Activated CD4-positive, alpha-beta T cell treated with anti-CD3 and anti-CD28 coated beads, Interleukin-10, Interleukin-2, amounts not matched to agents 100 ng/mL and 50 ng/mL, durations not matched to agents 16 hours and 8 hours (primary cell): ENCODE measurements at regions not wholly inside any gene's neighbourhood (a gene's known extent, or its start where the extent isn't known, plus 50 kb on each side); places are given as distances from the start of the nearest gene placed in this dataset.
"Not testable (repeated sequence)": the region's sequence is repeated elsewhere in the genome, so short reads cannot be mapped to it uniquely, and the experiment has no call there.

Source experiments
- DNase-seq: peaks from one replicate; pipeline ENCODE4 v3.0.0-alpha.2; 2020

DNA sequence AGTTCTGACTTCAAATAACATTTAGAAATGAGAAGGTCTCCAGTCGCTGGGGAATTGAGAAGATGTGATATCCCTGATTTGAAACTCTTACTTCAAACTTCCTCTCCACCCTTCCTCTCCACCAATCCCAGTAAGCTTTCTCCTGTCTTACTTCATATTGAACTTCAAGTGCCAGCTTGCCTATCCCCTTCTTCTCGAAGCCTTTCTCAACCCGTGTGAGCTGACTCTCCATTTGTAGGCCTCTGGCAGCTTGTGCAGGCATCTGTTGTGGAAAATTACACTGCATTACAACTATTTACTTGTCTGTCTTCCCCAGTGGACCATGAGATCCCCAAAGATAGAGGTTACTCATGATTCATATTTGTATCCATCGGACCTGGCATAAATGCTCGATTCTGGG lies 280.8 kb upstream of the CDH5 start:
- DNase-seq = no peak

DNA sequence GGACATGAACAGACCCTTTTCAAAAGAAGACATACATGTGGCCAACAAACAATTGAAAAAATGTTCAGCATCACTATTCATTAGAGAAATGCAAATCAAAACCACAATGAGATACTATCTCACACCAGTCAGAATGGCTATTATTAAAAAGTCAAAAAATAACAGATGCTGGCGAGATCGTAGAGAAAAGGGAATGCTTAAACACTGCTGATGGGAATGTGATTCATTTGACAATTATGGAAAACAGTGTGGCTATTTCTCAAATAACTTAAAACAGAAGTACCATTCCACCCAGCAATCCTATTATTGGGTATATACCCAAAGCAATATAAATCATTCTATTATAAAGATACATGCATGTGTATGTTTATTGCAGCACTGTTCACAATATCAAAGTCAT lies 281.8 kb upstream of the CDH5 start:
- DNase-seq = not testable (repeated sequence)

DNA sequence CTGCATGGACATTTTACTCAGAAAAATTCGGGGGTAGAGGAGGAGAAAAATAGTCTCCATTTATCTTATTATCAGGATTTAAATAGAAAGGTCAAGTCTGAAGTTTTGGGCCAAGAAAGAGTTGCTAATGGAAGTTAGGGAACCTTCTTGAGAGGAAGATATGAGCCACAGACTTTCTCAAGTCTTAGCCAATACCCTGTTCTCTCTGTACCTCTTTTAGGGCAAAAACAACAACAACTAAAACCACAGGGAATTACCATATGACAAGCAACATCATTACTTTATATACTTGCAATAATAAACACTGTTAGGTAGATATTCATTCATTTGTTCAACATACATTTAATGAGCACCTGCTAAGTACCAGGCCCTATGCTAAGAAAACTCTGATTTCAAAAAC lies 282.2 kb upstream of the CDH5 start:
- DNase-seq = no peak

DNA sequence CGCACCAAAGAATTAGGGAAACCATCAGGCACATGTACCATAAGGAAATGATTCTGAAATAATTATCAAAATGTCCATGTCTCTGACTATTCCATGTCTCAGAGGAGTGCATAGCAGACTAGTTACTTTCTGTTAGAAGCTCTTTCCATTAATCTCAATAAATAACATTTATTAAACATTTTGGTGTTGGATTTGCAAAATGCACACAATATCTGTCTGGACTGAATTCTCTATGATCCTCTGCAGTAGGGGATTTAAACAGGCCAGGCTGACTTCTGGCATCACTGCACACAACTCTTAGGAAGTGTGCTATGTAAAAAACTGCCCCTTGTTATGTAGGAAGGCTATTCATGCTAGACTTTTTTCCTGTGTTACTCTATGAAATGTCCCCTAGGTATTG lies 283.3 kb upstream of the CDH5 start:
- DNase-seq = no peak

DNA sequence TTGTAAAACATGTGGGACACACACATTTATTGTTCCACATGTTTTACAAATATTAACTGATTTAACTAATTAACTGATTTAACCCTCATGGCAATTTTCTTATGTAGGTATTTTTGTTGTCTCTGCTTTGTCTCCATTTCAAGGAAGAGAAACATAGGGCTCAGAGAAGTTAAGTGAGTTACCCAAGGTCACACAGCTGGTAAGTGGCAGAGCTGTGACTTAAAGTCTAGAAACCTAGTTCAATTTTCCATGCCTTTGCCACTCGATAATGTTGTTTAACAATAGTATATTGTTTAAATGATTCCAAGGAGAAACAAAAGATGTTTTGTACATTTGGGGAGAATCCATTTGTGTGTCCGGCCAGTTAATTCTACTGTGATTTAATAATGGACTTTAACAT lies 284.1 kb upstream of the CDH5 start:
- no peak for DNase-seq

DNA sequence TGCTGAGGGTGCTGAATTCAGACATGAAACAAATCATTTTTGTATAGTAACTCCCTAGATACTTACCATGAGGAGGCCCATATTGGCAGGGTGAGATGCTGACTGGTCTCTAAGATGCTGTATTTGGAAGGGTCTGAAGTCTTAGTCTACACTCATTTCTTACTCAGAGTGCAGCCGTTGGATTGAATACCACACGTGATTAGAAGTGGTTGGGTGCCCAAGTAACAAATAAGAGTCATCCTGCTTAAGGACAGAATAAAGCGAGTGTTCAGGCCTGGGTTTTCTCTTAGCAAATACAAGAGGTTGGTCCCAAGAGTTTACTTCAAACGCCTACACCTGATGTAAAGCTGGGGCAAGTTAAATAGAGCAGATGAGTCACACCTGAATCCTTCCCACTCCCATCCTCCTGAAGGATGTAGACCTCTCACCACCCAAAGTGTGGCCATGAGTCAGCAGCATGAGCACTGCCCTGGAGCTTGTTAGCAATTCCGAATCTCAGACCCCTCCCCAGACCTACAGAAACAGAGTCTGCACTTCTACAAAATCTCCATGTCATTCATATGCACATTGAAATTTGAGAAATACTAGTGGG lies 284.6 kb upstream of the CDH5 start:
- no peak for DNase-seq

DNA sequence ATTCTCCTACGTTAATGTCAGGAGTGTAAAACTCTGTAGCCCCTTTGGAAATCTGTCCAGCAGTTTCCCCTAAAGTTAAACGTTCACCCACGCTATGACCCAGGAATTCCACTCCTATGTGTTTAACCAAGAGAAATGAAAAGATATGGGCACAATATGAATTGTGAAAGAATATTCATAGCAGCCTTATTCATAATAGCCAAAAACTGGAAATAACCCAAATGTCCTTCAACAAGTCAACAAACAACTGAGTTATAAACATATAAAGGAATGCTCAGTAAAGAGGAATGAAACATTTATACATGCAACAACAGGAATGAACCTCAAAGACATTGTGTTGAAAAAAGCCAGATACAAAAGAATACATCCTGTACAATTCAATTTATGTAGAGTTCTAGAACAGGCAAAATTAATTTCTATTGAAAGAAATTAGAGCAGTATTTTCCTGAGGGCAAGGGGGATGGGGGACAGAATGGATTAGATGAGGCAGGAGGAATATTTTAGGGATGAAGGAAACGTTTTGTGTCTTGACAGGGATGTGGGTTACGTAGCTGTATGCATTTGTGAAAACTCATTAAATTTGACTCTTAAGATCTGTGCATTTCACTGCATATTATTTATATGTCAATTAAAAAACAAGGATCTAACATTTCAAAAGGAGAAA lies 286.7 kb upstream of the CDH5 start:
- DNase-seq = no peak

DNA sequence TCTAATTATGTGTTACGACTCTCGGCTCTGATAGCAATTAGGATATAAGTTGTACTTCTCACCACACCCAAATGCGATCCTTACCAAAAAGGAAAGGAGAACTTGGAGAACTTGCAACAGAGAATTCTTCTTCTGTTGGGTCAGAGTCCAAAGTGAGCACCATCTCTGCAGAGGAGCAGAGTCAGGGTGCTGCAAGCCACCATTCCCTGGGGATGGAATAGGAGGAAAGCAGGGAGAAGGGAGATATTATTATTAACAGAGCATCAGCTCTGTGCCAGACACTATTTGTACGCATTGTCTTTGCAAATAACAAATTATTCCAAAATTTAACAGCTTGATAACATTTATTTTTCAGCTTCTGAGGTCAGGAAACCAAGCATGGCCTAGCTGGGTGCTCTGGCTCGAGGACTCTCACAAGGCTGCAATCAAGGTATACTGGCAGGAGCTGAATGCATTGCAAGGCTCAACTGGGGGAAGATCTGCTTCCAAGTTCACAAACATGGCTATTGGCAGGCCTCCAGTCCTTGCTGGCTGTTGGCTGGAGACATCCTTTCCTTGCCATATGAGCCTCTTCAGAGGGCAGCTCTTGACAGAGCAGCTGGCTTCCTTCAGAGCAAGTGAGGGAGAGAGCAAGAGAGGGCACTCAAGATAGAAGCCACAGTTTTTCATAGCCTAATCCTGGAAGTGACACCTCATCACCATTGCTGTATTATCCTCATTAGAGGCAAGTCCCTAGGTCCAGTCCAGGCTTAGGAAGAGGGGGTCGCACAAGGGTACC lies 296.2 kb upstream of the CDH5 start:
- DNase-seq = no peak

DNA sequence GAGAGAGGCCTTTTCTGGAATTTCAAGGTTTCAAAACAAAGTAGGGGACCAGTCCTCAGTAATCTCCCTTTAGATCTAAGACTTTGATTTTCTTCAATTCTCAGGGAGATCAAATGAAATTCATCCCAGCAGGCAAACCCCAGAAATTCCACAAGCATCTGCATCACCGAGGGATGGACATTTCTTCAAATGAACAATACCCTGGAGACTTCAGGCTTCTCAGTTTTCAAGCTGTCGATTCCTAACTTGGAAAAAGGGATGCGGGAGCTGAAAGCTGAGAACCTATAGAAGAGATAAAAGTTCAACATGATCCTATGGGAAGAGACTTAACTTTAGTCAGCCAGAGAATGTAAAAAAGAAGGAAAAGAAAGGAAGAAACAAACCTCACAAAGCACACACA lies 296.9 kb upstream of the CDH5 start:
- no peak for DNase-seq

DNA sequence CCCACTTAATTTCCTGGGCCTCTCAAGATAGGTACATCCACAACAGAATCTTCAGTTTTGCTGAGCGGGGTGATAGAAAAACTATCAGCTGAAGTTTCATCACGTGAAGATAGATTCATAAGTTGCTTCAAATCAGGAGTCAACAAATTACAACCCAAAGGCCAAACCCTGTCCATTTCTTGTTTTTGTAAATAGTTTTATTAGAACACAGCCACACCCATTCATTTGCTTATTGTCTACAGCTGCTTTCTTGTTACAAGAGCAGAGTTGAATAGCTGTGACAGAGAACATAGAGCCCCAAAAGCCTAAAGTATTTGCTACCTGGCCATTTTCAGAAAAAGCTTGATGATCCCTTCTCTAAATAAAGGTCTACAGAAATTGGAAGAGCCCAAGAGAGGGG lies 300.1 kb upstream of the CDH5 start:
- no peak for DNase-seq

DNA sequence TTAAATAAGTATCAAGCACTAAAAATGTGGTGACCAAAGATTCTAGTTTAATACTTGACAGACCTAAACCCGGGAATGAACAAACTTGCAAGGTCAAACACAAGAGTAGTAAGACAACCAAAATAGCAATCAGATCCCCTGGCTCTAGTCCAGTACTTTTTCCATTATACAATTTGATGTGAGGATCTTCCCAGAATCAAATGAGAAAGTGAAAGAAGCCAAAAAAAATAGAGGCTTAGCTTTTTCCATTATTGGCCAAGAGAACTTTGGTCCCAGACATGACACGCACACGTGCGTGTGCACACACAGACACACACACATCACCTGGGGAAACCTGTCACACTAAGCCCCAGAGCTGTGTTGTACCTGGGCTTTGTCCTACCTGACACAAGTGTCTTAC lies 300.6 kb upstream of the CDH5 start:
- DNase-seq = no peak

DNA sequence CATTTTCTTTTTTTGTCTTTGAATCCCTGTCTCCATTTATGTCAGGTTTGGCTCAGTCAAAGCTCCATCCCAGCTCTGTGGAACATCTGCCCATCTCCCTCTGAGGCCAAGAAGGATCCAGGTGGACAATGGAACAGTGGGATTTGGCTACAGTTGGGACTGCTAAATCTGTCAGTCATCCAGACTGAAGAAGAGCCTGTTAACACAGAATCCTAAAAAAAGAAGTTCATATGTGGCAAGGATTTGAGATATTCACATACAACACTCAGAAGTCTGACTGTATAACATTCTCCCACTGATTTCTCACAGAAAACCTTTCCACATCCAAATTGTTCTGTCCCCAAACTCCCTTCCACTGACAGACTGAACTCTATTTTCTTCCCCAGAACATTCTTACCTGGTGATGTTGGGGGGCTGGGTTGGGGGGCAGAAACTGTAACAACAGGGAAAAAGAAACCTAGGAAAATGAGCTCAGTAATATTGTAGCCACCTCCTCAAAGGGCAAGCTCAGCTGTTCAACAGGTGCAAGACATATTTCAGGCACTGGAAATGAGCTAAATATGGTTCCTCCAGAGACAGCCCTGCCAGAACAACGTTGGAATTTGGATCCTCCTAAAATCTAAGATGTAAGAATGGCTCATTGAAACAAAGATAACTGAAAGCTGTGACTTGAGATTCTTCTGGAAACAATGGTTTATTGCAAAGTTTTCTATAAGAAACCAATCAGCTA lies 301.5 kb upstream of the CDH5 start:
- DNase-seq = no peak

DNA sequence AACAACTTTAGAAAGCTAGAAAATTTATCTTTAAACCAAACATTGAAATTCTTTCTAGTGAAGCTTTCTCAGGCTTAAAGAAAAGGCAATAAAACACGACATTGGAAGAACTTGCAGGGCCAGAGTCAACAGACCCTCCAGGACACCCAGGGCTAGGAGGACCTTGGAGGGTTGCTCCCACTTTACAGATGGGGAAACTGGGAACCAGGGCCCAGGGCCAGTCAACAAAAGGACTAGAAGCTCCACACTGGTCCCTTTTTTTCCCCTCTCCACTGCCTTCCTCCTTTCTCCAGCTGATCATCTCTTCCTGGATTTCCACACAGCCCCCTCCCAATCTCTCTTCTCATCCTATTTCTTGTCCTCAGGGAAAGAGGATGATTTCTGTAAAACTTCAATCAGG lies 307.7 kb upstream of the CDH5 start:
- no peak for DNase-seq

DNA sequence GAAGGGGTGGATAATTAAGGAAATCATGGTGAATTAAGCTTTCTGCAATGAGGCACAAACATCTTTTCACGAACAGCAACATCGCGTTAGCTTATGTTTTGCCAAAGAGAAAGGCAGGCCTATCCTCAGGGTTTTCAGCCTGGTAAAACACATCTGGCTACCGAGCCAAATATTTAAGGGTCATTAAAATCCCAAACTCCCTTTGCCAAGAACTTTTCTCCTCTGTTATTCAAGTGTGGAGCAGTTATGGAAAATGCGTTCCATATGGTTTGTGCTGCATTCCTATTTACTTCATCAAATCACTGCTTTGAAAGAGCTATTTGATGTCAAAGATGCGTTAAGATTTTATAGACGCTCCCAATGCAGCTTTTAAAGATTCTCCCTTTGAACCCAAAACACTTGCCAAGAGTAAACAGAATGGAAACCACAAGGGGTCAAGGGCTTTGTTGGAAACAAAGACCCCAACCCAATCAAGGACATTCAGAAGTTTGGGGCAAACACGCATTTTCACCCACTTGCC lies 308.3 kb upstream of the CDH5 start:
- DNase-seq = no peak

DNA sequence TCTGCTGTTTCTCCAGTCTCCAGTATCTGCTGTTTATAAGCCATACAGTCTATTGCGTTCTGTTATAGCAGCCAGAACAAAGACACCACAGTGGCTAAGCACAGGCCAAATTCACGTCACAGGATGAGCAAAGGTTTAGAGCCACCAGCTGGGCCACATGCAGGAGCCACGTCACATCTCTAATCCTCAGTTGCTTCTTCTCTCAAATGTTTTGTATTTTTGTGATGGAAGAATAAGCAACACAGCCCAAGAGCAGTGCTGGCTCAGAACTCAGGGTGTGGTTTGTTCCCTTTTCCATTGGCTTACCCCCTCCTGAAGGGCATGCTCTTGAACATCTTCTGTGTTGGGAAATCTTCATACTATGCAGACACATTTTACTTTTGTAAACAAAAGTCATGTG lies 309.4 kb upstream of the CDH5 start:
- no peak for DNase-seq

DNA sequence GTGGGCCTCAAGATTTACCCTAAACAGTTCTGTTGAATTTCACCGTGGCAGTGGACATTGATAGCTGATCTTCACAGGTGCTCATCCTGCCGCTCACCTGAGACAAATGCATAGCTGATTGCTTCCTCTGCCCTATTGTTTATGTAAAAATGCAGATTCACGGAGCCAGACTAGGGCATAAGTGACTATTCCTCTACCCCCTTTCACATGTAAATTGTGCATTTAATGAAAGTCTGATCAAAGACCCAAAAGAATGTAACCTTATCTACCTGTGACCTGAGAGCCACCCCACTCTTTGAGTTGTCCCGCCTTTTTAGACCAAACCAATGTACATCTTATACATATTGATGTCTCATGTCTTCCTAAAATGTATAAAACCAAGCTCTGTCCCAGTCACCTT lies 312.4 kb upstream of the CDH5 start:
- no peak for DNase-seq

DNA sequence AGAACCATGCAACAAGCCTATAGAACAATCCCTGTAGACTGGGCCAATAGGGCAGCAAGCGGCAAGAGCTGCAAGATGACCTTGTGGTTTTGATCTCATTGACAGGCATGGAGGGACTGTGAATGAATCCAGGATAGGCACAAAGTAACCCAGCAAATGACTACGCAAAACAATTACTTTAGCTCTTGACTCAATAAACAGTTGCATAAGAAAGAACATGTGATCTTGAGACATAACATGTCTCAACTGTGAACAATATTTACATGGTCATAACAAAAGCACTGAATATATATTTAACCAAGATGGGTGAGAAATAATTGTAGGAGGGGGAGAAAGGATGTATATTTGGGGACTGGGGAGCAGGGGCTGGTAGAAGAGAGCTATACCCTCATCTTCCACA lies 313.7 kb upstream of the CDH5 start:
- DNase-seq = no peak

DNA sequence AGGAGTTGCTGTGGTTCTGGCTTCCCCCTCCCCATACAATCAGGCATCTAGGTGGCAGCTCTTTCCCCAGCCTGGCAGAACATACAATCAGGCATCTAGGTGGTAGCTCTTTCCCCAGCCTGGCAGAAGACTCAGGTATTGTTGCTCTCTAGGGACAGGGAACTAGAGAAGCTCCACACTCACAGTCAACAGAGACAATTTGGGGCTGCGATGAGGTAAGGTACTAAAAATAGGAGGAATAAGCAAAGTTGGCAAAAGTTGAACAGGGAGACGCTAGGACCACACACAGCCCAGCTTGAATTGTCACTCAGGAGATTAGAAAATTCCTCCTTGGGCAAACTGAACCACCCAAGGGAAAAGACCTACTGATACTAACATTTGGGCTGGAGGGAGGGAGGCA lies 315.5 kb upstream of the CDH5 start:
- no peak for DNase-seq

DNA sequence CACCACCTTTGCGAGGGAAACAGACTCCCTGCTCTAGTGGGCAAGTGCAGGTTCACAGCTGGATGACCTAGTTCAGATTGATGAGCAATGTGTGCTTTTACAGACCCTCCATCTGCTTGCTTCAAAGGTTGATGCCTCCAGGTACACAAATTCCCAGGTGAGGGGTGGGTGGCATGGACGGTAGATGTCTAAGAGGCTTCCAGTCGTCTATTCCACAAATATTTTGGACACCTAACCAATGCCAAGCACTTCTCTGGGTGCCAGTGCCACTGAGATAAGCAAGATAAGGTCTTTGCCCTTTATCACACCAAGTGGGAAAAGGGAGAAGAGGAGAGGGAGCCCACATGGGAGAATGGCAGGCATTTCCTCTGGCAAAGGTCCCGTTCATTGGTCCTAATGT lies 316.6 kb upstream of the CDH5 start:
- DNase-seq = no peak

DNA sequence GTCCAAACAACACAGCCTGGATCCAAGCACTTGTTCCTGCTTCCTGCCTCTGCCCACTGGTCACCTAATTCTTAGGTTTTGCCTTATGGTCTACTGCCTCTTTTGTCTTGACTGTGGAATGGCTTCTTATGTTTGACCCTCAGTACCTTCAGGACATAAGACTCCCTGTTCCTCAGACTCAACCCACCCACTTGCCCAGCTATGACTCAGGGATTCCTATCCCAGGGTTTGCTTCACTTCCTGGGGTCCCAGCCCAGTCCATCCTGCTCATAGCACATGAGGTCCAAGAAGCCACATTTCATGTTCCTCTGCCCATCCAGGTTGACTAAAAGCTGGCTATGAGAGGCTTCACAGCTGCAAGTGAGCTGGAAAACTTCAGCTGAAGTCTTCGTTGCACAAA lies 320.9 kb upstream of the CDH5 start:
- no peak for DNase-seq

DNA sequence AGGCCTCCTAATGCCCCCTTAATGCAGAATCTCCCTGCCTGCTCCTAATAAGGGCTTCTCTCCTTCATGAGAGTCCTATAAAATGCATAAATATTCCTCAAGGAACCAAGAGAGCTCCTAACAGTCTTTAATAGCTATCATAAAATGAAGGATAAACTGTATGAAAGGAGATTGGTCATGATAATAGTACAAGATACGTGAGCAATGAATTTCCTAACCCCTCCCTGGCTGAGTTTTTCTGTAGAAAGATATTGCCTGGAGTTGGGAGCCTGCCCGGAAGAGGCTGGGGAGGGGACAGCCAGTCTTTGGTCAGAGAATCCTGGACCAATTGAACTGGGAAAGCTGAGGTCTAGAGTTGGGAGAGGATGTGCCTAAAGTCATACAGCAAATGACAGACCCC lies 321.9 kb upstream of the CDH5 start:
- no peak for DNase-seq

DNA sequence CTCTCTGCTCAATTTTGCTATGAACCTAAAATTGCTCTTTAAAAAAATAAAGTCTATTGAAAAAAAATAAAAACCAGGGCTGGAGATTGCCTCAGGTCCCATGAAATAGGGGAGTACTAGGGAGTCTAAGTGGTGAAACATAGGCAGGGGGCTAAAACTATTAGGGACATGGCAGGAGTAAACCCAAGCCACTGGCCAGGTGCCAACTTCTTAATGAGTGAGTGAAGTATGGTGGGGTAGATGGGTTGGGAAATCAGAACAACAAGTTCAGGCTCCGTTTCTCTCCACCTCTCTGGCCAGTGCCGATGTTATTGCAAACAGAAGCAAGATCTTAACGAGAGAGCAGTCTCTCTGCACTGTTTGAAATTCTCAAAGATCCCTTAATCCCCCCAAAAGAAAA lies 322.4 kb upstream of the CDH5 start:
- no peak for DNase-seq

DNA sequence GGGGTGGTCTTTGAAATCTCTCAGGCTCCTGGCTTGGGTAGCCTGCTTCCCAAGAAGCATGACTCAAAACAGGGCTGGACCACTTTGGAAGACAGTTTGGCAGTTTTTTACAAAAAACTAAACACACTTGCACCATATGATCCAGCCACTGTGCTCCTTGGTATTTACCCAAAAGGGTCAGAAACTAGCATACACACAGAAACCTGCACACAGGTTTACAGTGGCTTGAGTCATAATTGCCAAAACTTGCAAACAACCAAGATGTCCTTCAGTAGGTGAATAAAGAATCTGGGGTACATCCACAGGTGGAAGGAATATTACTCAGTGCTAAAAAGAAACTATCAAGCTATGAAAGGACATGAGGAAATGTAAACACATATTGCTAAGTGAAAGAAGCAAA lies 323.2 kb upstream of the CDH5 start:
- DNase-seq = no peak

DNA sequence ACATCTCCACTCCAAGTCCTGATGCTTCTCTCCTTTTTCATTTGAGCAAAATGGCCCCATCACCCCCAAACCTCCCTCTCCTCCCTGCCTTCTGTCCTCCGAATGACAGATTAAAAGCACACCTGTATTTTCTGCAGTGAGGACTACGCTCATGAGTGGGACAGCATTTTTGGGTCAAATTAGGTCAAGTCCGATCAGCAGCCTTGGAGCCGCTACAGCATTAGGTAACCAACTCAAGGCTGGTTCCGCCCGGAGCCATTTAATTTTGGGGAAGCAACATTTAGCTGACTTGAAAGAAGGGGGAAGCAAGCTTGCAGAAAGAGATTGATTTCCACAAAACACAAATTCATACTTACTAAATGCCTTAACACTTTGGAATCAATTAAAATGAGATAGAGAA lies 324.1 kb upstream of the CDH5 start:
- no peak for DNase-seq
